NT2/D1 (cell line): ENCODE measurements at regions not wholly inside any gene's neighbourhood (a gene's known extent, or its start where the extent isn't known, plus 50 kb on each side); places are given as distances from the start of the nearest gene placed in this dataset.

ENCODE experiments used
- DNase-seq: peaks from one replicate; pipeline ENCODE4 v3.0.0-alpha.2; 2011; ENCODE audit warnings: low read depth, low spot score
- H3K27me3 ChIP-seq: 2 replicates; pipeline ENCODE4 v1.6.0; 2011; ENCODE audit warnings: mild to moderate bottlenecking; ENCODE audit not compliant: insufficient read length, insufficient read depth
- H3K36me3 ChIP-seq: 2 replicates; pipeline ENCODE4 v1.6.1; 2011; ENCODE audit warnings: mild to moderate bottlenecking, low read length, mixed read lengths; ENCODE audit not compliant: insufficient read depth, insufficient read length
- H3K4me1 ChIP-seq: 2 replicates; pipeline ENCODE4 v1.5.1; 2011; ENCODE audit not compliant: insufficient read depth, insufficient read length
- H3K4me3 ChIP-seq: 2 replicates; pipeline ENCODE4 v1.5.1; 2011; ENCODE audit warnings: low read depth; ENCODE audit not compliant: insufficient read length
- H3K9ac ChIP-seq: 2 replicates; pipeline ENCODE4 v1.6.0; 2011; ENCODE audit warnings: low read depth; ENCODE audit not compliant: insufficient read length
- H3K9me3 ChIP-seq: 2 replicates; pipeline ENCODE4 v1.5.1; 2011; ENCODE audit warnings: mild to moderate bottlenecking, low read length; ENCODE audit not compliant: insufficient read depth
- SUZ12 ChIP-seq: IDR thresholded peaks from 2 replicates; pipeline ENCODE4 v1.6.1; 2011; ENCODE audit not compliant: insufficient read length, insufficient read depth; ENCODE audit errors: extremely low read depth
- YY1 ChIP-seq: IDR thresholded peaks from 2 replicates; pipeline ENCODE4 v1.6.1; 2011; ENCODE audit not compliant: insufficient read length, insufficient read depth
- ZNF274 ChIP-seq: IDR thresholded peaks from 2 replicates; pipeline ENCODE4 v1.6.1; 2011; ENCODE audit warnings: mild to moderate bottlenecking, low read depth, low read length

- H3K4me3 ChIP-seq = no peak overlapping the region
- no peaks in the 10 kb centered on the region for H3K4me1 ChIP-seq
- H3K27me3 ChIP-seq = no peaks in the 10 kb centered on the region
- no peak for DNase-seq
- no peak overlapping the region for H3K9ac ChIP-seq
- H3K36me3 ChIP-seq = no peaks in the 10 kb centered on the region
- TF ChIP-seq YY1 = no peak
- 0 out of 2 replicates have a peak, but pooled peaks cover 11% of the 10 kb centered on the region for H3K9me3 ChIP-seq
Observed at GRCh38 chr3:70861234-70861633, 548.8 kb upstream of the MDFIC2 start.

GRCh38 chr3:70857916-70858315, 545.5 kb upstream of the MDFIC2 start:
- no peak overlapping the region for H3K9ac ChIP-seq
- no peak for TF ChIP-seq SUZ12
- TF ChIP-seq YY1 = no peak
- no peak for TF ChIP-seq ZNF274
- H3K4me1 ChIP-seq = no peaks in the 10 kb centered on the region
- no peaks in the 10 kb centered on the region for H3K9me3 ChIP-seq
- no peak for DNase-seq
- no peaks in the 10 kb centered on the region for H3K27me3 ChIP-seq
- H3K4me3 ChIP-seq = no peak overlapping the region
- no peaks in the 10 kb centered on the region for H3K36me3 ChIP-seq

GRCh38 chr3:70856414-70857162, 544.1 kb upstream of the MDFIC2 start:
- no peak for DNase-seq
- TF ChIP-seq YY1 = no peak
- no peak for TF ChIP-seq SUZ12
- TF ChIP-seq ZNF274 = no peak

GRCh38 chr3:70855149-70855548, 542.7 kb upstream of the MDFIC2 start:
- DNase-seq = no peak
- Histone ChIP-seq H3K4me1 (no peaks in the 10 kb centered on the region), H3K27me3 (no peaks in the 10 kb centered on the region), H3K36me3 (no peaks in the 10 kb centered on the region), H3K9ac (no peak overlapping the region), H3K9me3 (no peaks in the 10 kb centered on the region), H3K4me3 (no peak overlapping the region)
- TF ChIP-seq SUZ12 (no peak), ZNF274 (no peak), YY1 (no peak)

More at GRCh38 chr3:70856414-70857162, 544.1 kb upstream of the MDFIC2 start:
- no peaks in the 10 kb centered on the region for H3K9me3 ChIP-seq
- H3K9ac ChIP-seq = no peak overlapping the region
- no peaks in the 10 kb centered on the region for H3K4me1 ChIP-seq
- no peaks in the 10 kb centered on the region for H3K36me3 ChIP-seq
- no peak overlapping the region for H3K4me3 ChIP-seq
- H3K27me3 ChIP-seq = no peaks in the 10 kb centered on the region

- no peaks in the 10 kb centered on the region for H3K9me3 ChIP-seq
- no peak for DNase-seq
- H3K9ac ChIP-seq = no peak overlapping the region
- no peaks in the 10 kb centered on the region for H3K27me3 ChIP-seq
- H3K36me3 ChIP-seq = no peaks in the 10 kb centered on the region
- no peaks in the 10 kb centered on the region for H3K4me1 ChIP-seq
- TF ChIP-seq ZNF274 (no peak), YY1 (no peak)
- no peak overlapping the region for H3K4me3 ChIP-seq
Observed at GRCh38 chr3:70854108-70854507, 541.7 kb upstream of the MDFIC2 start.

- no peak for DNase-seq
- Histone ChIP-seq H3K4me1 (no peaks in the 10 kb centered on the region), H3K4me3 (no peak overlapping the region), H3K9ac (no peak overlapping the region), H3K9me3 (no peaks in the 10 kb centered on the region), H3K27me3 (no peaks in the 10 kb centered on the region), H3K36me3 (no peaks in the 10 kb centered on the region)
- no peak for TF ChIP-seq SUZ12
- no peak for TF ChIP-seq ZNF274
- TF ChIP-seq YY1 = no peak
Observed at GRCh38 chr3:70853161-70853944, 540.9 kb upstream of the MDFIC2 start.

- no peak overlapping the region for H3K9ac ChIP-seq
Observed at GRCh38 chr3:70849911-70850699, 537.7 kb upstream of the MDFIC2 start.

More at GRCh38 chr3:70849911-70850699, 537.7 kb upstream of the MDFIC2 start:
- no peak for DNase-seq
- Histone ChIP-seq H3K27me3 (no peaks in the 10 kb centered on the region), H3K4me1 (no peaks in the 10 kb centered on the region), H3K36me3 (no peaks in the 10 kb centered on the region), H3K9me3 (no peaks in the 10 kb centered on the region), H3K4me3 (no peak overlapping the region)
- TF ChIP-seq SUZ12 (no peak), YY1 (no peak), ZNF274 (no peak)
